SK-N-SH treated with all-trans-retinoic acid at 6 μM for 48 hours (cell line): ENCODE measurements at regions not wholly inside any gene's neighbourhood (a gene's known extent, or its start where the extent isn't known, plus 50 kb on each side); places are given as distances from the start of the nearest gene placed in this dataset.

ENCODE experiments used
- ATAC-seq: fragments of 200-7000 bp; cut with Tn5 transposase; 3 replicates; pipeline ENCODE4 v1.9.1; 2020; ENCODE audit warnings: mild to moderate bottlenecking, moderate library complexity
- ARNTL ChIP-seq: fragments of 450-650 bp; formaldehyde crosslinking; IDR thresholded peaks from 2 replicates; pipeline ENCODE4 v1.5.0; 2020; ENCODE audit warnings: low read depth, mild to moderate bottlenecking, moderate library complexity, borderline replicate concordance
- CREB5 ChIP-seq: fragments of 250-450 bp; sonication (Bioruptor Pico); IDR thresholded peaks from 2 replicates; pipeline ENCODE4 v1.5.1; 2020; ENCODE audit warnings: low read depth, mild to moderate bottlenecking, moderate library complexity
- CSDC2 ChIP-seq: fragments of 250-450 bp; sonication (Bioruptor Pico); IDR thresholded peaks from 2 replicates; pipeline ENCODE4 v1.5.0; 2020; ENCODE audit warnings: mild to moderate bottlenecking, moderate library complexity
- CSRNP3 ChIP-seq: fragments of 250-450 bp; sonication (Bioruptor Pico); IDR thresholded peaks from 2 replicates; pipeline ENCODE4 v1.5.1; 2021; ENCODE audit warnings: mild to moderate bottlenecking, moderate library complexity
- ESRRG ChIP-seq: fragments of 250-450 bp; sonication (Bioruptor Pico); IDR thresholded peaks from 2 replicates; pipeline ENCODE4 v1.6.1; 2021; ENCODE audit warnings: mild to moderate bottlenecking
- GLIS3 ChIP-seq: fragments of 250-450 bp; sonication (Bioruptor Pico); IDR thresholded peaks from 2 replicates; pipeline ENCODE4 v1.5.0; 2020; ENCODE audit warnings: mild to moderate bottlenecking, moderate library complexity
- ISL1 ChIP-seq: fragments of 250-450 bp; sonication (Bioruptor Pico); IDR thresholded peaks from 2 replicates; pipeline ENCODE4 v2.1.2; 2022; ENCODE audit warnings: mild to moderate bottlenecking, moderate library complexity
- OSR1 ChIP-seq: fragments of 250-450 bp; sonication (Bioruptor Pico); IDR thresholded peaks from 2 replicates; pipeline ENCODE4 v1.8.0; 2022; ENCODE audit warnings: moderate library complexity, mild to moderate bottlenecking, inconsistent platforms
- PATZ1 ChIP-seq: fragments of 250-450 bp; sonication (Bioruptor Pico); IDR thresholded peaks from 2 replicates; pipeline ENCODE4 v1.8.0; 2020; ENCODE audit warnings: mild to moderate bottlenecking, moderate library complexity, borderline replicate concordance
- POU6F1 ChIP-seq: fragments of 250-450 bp; sonication (Bioruptor Pico); IDR thresholded peaks from 2 replicates; pipeline ENCODE4 v1.8.0; 2021; ENCODE audit warnings: low read depth, mild to moderate bottlenecking, moderate library complexity, borderline replicate concordance
- PPARA ChIP-seq: fragments of 250-450 bp; sonication (Bioruptor Pico); IDR thresholded peaks from 2 replicates; pipeline ENCODE4 v1.5.0; 2020; ENCODE audit warnings: mild to moderate bottlenecking, borderline replicate concordance
- TCF4 ChIP-seq: fragments of 250-450 bp; sonication (Bioruptor Pico); IDR thresholded peaks from 2 replicates; pipeline ENCODE4 v1.8.0; 2021; ENCODE audit warnings: mild to moderate bottlenecking, moderate library complexity, borderline replicate concordance
- TOX ChIP-seq: fragments of 250-450 bp; sonication (Bioruptor Pico); IDR thresholded peaks from 2 replicates; pipeline ENCODE4 v1.8.0; 2021; ENCODE audit warnings: mild to moderate bottlenecking, moderate library complexity, borderline replicate concordance
- TSHZ2 ChIP-seq: fragments of 250-450 bp; sonication (Bioruptor Pico); IDR thresholded peaks from 2 replicates; pipeline ENCODE4 v1.5.0; 2020; ENCODE audit warnings: mild to moderate bottlenecking, moderate library complexity
- ZC3H10 ChIP-seq: fragments of 250-450 bp; sonication (Bioruptor Pico); IDR thresholded peaks from 2 replicates; pipeline ENCODE4 v1.5.1; 2021; ENCODE audit warnings: mild to moderate bottlenecking, moderate library complexity
- ZFP3 ChIP-seq: fragments of 250-450 bp; sonication (Bioruptor Pico); IDR thresholded peaks from 2 replicates; pipeline ENCODE4 v1.5.0; 2020; ENCODE audit warnings: mild to moderate bottlenecking, moderate library complexity
- ZFP30 ChIP-seq: fragments of 450-650 bp; formaldehyde crosslinking; IDR thresholded peaks from 2 replicates; pipeline ENCODE4 v1.5.0; 2022; ENCODE audit warnings: mild to moderate bottlenecking, moderate library complexity
- ZNF565 ChIP-seq: fragments of 450-650 bp; formaldehyde crosslinking; conservative IDR thresholded peaks from 2 replicates; pipeline ENCODE4 v1.5.0; 2020; ENCODE audit warnings: low read depth, mild to moderate bottlenecking, moderate library complexity
- ZNF70 ChIP-seq: fragments of 450-650 bp; formaldehyde crosslinking; IDR thresholded peaks from 2 replicates; pipeline ENCODE4 v1.5.0; 2020; ENCODE audit warnings: mild to moderate bottlenecking, moderate library complexity
- ZNF8 ChIP-seq: fragments of 450-650 bp; formaldehyde crosslinking; IDR thresholded peaks from 2 replicates; pipeline ENCODE4 v1.5.0; 2020; ENCODE audit warnings: mild to moderate bottlenecking, moderate library complexity

GRCh38 chr11:69366591-69366990 lies 72.6 kb downstream of the MYEOV start:
- no peak for TF ChIP-seq PPARA
- TF ChIP-seq CSDC2 (CRISPR knock-in tag) = no peak
- no peak for TF ChIP-seq CSRNP3
- TF ChIP-seq PATZ1 (CRISPR knock-in tag) = no peak
- no peak for TF ChIP-seq GLIS3
- TF ChIP-seq ZFP30 = no peak
- no peak for TF ChIP-seq ZNF70 (CRISPR knock-in tag)
- no peak for TF ChIP-seq ISL1
- no peak for TF ChIP-seq ZNF8 (CRISPR knock-in tag)
- no peak for TF ChIP-seq POU6F1
- no peak for TF ChIP-seq ESRRG (CRISPR knock-in tag)
- ATAC-seq = no peak

GRCh38 chr11:69367211-69367964 lies 73.4 kb downstream of the MYEOV start:
- ATAC-seq = no peak
- no peak for TF ChIP-seq ESRRG (CRISPR knock-in tag)
- no peak for TF ChIP-seq TCF4
- no peak for TF ChIP-seq ZNF70 (CRISPR knock-in tag)
- no peak for TF ChIP-seq ARNTL (CRISPR knock-in tag)

- no peak for ATAC-seq
- TF ChIP-seq OSR1 (CRISPR knock-in tag) (no peak), ZNF565 (CRISPR knock-in tag) (no peak), PPARA (no peak), ZNF8 (CRISPR knock-in tag) (no peak), TSHZ2 (CRISPR knock-in tag) (no peak), ZFP3 (CRISPR knock-in tag) (no peak), TOX (CRISPR knock-in tag) (no peak), POU6F1 (no peak), CREB5 (CRISPR knock-in tag) (no peak), ZC3H10 (CRISPR knock-in tag) (no peak)
Measured at GRCh38 chr11:69368119-69368880, 74.3 kb downstream of the MYEOV start.
